Renal cortical epithelial cell (primary cell): ENCODE measurements at regions not wholly inside any gene's neighbourhood (a gene's known extent, or its start where the extent isn't known, plus 50 kb on each side); places are given as distances from the start of the nearest gene placed in this dataset.
A peak's percentile ranks its signal among the peaks of the same experiment; 100 is the strongest.
"Not testable (repeated sequence)": the region's sequence is repeated elsewhere in the genome, so short reads cannot be mapped to it uniquely, and the experiment has no call there.

Experiments
- DNase-seq: peaks from one replicate; pipeline ENCODE4 v3.0.0-alpha.2; 2011; ENCODE audit warnings: low read depth

- peak; percentile 43 for DNase-seq
These were observed 98.6 kb downstream of the USP22 start for GRCh38 chr17:20944014-20944865.

GRCh38 chr17:20947708-20948107 is 95.1 kb downstream of the USP22 start:
- DNase-seq: not testable (repeated sequence)

GRCh38 chr17:20948984-20949777 is 93.6 kb downstream of the USP22 start:
- DNase-seq: no peak
